ENCODE measurements at regions not wholly inside any gene's neighbourhood (a gene's known extent, or its start where the extent isn't known, plus 50 kb on each side); places are given as distances from the start of the nearest gene placed in this dataset.

GRCh38 chr6:144929262-144929661 is 644.1 kb downstream of the UTRN start:
- TF ChIP-seq RXRA (IDR thresholded peaks at IDR 0.05) (no peak), RAD21 (IDR thresholded peaks at IDR 0.05) (no peak), CTCF (IDR thresholded peaks at IDR 0.05; ENCODE audit: low read depth, low read length, missing input control) (no peak), JUND (IDR thresholded peaks at IDR 0.05) (no peak), YY1 (IDR thresholded peaks at IDR 0.05) (no peak), TAF1 (conservative IDR thresholded peaks at IDR 0.05) (no peak), MAX (IDR thresholded peaks at IDR 0.05) (no peak), ATF3 (IDR thresholded peaks at IDR 0.05) (no peak)

All from liver (tissue), 3 donors.